Stimulated activated CD4-positive, alpha-beta T cell treated with anti-CD3 and anti-CD28 coated beads, Interleukin-1b, Interleukin-23, amount 100 ng/mL, for 24 hours (primary cell): ENCODE measurements at regions not wholly inside any gene's neighbourhood (a gene's known extent, or its start where the extent isn't known, plus 50 kb on each side); places are given as distances from the start of the nearest gene placed in this dataset.

ENCODE experiments used
- DNase-seq, 4 experiments: peaks; one replicate each; pipeline ENCODE4 v3.0.0-alpha.2; 2020; ENCODE audit warnings: low read depth in 4 of 4, low spot score in 1 of 4

GRCh38 chr13:109671919-109672318, 114.5 kb downstream of the IRS2 start:
- DNase-seq, result no peak

DNA sequence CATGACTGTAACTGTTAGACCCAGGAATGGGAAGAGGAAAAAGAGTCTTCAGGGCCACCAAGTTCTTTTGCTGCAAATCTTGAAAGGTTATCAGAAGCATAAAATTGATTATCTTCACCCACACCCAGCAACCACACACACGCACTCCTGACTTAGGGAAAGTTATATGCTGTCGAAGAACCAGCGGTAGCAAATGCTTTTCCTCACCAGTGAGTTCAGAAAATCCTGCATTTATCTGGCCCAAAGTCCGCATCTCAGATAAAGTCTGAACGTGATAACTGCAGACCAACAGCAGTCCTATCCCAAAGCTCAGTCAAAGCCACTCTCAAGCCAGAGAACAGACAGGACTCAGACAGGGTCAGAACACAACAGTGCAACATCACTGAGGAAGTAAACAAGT, 115.6 kb downstream of the IRS2 start:
- DNase-seq, result no peak

DNA sequence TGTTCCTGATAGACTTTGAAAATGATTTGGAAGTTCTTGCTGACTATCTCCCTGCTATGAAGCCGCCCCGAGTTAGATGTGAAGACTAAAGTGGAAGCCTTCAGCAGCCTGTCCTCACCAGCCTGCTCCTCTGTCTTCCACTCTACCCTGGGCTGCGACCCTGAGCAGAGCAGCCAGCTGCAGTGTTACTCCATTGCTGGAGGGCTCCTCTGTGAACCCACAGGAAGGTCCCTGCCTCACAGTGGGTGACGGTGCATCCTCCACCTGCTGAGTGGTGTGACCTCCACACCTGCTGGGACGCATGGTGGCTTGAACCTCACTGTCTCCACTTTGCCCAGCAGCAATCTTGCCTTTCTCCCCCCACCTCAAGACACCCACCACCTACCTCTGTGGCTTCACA, 116.4 kb downstream of the IRS2 start:
- no peak for DNase-seq

GRCh38 chr13:109669234-109669612, 117.2 kb downstream of the IRS2 start:
- DNase-seq, result no peak

- DNase-seq, result no peak
Observed at GRCh38 chr13:109668433-109669233, 117.8 kb downstream of the IRS2 start.

DNA sequence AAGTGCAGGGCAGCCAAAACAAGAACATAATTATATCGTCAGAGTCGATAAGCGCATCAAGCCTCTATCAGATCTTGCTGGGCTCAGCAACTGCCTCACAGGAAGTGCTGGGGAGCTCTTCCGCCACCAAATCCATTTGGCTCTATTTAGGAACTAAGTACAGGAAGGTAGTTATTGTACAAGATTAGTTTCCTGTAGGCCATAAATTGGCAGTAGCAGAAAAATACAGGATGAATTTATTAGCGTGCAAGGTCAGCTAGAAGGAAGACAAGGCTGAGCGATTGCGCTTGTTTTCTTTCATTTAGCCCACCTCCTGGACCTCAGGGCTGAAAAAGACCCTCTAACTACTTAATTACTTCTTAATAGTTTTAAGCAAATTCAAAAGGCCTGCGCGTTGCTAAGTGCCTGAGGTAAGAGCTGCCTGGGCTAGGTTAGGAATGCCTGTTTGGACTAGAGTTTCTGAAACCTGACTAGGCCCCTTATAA, 118.5 kb downstream of the IRS2 start:
- no peak for DNase-seq

GRCh38 chr13:109667056-109667455, 119.3 kb downstream of the IRS2 start:
- DNase-seq, result no peak

- no peak for DNase-seq
Observed at GRCh38 chr13:109666656-109667055, 119.7 kb downstream of the IRS2 start.

- no peak for DNase-seq
Observed at GRCh38 chr13:109665781-109666249, 120.6 kb downstream of the IRS2 start.

GRCh38 chr13:109665240-109665639, 121.1 kb downstream of the IRS2 start:
- no peak for DNase-seq

- no peak for DNase-seq
Observed at GRCh38 chr13:109657395-109657794, 129.0 kb downstream of the IRS2 start.

- DNase-seq, result no peak
Observed at GRCh38 chr13:109656206-109656605, 130.2 kb downstream of the IRS2 start.

GRCh38 chr13:109655611-109656010, 130.8 kb downstream of the IRS2 start:
- no peak for DNase-seq

DNA sequence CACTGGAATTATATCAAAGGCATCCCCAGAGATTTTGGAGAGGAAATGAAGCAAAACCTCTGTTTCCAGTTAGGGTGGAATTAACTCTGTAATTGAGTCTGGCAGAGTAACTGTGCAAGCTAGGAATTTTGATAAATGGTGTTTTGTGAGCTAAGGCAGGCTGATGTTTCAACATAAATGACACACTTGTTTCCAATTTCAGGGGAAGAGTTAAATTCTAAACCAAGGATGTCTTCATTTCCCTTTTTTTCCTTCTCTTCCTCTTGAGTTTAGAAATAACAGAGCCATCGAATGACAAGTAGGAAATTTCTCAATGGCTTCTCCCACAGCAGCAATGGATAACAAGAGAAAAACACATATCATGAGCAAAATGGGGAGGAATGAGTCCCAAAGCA, 131.2 kb downstream of the IRS2 start:
- DNase-seq, result no peak

DNA sequence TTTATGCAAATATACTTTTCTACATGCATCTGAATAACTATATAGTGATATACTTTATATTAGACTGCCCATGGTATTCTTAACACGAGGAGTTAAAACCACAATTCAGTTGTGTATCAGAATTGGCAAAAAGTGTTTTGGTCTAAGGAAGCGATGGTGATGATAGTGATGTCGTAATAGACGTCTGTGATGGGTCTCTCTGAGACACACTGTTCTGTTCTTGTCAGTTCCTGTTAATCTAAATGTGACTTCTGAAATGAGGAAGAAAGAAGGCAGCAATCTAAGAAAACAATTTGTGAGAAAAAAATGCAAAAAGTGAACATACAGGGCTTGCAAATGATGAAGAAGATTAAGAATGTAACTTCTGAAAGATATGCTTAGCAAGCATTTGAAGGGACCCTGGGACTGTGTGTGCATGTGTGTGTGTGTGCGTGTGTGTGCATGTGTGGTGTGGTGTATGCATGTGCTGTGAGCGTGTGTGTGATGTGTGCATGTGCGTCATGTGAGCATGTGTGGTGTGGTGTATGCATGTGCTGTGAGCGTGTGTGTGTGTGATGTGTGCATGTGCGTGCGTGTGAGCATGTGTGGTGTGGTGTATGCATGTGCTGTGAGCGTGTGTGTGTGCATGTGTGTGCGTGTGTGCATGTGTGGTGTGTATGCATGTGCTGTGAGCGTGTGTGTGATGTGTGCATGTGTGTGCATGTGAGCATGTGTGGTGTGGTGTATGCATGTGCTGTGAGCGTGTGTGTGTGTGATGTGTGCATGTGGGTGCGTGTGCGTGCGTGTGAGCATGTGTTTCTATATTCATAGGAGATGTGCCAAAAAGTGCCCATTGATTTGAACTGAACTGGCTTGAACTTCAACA, 131.8 kb downstream of the IRS2 start:
- DNase-seq, result no peak

- no peak for DNase-seq
Observed at GRCh38 chr13:109652531-109652930, 133.9 kb downstream of the IRS2 start.

DNA sequence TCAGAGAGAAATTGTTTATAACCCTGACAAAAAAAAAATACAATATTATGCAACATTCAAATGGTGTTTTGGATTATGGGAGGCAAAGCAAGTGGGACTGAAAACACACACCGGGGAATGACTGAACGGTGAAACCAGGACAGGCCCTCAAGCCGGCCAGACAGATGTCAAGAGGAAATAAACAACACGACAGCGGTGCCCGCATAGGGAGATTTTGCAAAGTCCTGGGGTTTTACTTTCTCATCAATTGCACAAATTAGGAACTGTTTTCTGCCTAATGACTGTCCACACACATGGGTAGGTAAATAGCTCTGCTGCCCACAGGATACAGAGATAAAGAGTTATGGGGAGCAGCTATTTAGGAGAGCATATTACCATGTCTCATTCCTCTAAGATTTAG, 134.5 kb downstream of the IRS2 start:
- no peak for DNase-seq

GRCh38 chr13:109651311-109651710, 135.1 kb downstream of the IRS2 start:
- no peak for DNase-seq

GRCh38 chr13:109650861-109651260, 135.5 kb downstream of the IRS2 start:
- DNase-seq, result no peak

DNA sequence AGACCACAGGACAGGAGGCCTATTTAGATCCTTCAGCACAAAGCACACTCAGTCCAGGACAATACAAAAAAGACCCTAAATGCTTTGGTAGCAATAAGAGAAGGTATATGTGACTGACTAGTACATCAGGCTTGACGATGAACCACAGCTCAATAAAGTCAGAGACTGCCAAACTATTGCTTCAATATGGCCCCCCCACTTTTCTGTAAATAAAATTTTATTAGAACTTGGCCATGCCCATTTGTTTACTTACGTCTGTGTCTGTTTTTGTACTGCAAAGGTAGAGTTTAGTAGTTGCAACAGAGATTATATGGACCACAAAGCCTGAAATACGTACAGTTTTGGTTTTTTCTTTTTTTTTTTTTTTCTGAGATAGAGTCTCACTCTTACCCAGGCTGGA, 136.7 kb downstream of the IRS2 start:
- no peak for DNase-seq

DNA sequence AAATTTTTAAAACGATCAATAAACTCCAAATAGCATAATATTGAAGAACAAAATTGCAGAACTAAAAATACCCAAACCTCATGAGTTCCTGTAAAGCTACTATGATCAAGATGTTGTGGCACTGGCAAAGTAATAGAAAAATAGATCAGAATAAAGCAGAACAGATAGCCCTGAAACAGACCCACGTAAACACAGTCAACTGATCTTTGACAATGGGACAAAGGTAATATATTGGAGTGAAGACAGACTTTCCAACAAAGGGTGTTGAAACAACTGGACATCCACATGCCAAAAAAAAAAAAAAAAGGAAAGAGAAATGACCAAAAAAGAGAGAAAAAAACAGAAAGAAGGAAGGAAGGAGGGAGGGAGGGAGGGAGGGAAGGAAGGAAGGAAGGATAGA, 138.7 kb downstream of the IRS2 start:
- DNase-seq, result no peak

- no peak for DNase-seq
Observed at GRCh38 chr13:109647053-109647452, 139.3 kb downstream of the IRS2 start.
